NT2/D1 (cell line): ENCODE measurements at regions not wholly inside any gene's neighbourhood (a gene's known extent, or its start where the extent isn't known, plus 50 kb on each side); places are given as distances from the start of the nearest gene placed in this dataset.

Source experiments
- SUZ12 ChIP-seq: IDR thresholded peaks from 2 replicates; pipeline ENCODE4 v1.6.1; 2011; ENCODE audit not compliant: insufficient read length, insufficient read depth; ENCODE audit errors: extremely low read depth
- ZNF274 ChIP-seq: IDR thresholded peaks from 2 replicates; pipeline ENCODE4 v1.6.1; 2011; ENCODE audit warnings: mild to moderate bottlenecking, low read depth, low read length

GRCh38 chr11:36763187-36763586, 165.2 kb upstream of the RAG2 start:
- TF ChIP-seq ZNF274 (no peak), SUZ12 (no peak)
